ENCODE measurements at regions not wholly inside any gene's neighbourhood (a gene's known extent, or its start where the extent isn't known, plus 50 kb on each side); places are given as distances from the start of the nearest gene placed in this dataset.

GRCh38 chr1:88394958-88395357 is 289.1 kb upstream of the PKN2 start:
- DNase-seq (ENCODE audit: low spot score): no peak

DNA sequence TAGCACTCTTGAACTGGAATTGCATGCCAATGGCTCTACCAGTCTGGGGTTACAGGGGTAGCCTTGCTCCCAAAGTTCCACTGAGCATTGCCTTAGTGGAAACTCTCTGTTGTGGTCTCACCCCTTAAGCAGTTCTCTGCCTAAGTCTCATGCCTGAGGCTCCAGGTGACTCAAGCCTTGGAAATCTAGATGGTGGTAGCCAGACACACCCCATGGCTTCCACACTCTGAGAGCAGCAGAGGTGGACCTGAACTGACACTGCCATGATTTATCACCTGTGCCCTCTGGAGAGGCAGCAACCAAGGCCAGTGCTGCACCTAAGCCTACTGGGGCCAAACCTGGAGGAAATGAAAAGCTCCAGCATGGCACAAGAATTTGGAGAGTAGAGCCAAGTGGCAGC is 285.7 kb upstream of the PKN2 start:
- DNase-seq (ENCODE audit: low spot score): no peak

GRCh38 chr1:88399690-88400089 is 284.4 kb upstream of the PKN2 start:
- DNase-seq (ENCODE audit: low spot score): no peak

- DNase-seq (ENCODE audit: low spot score): no peak
Measured at GRCh38 chr1:88401313-88401712, 282.8 kb upstream of the PKN2 start.

- no peak for DNase-seq (ENCODE audit: low spot score)
Measured at GRCh38 chr1:88404582-88404981, 279.5 kb upstream of the PKN2 start.

DNA sequence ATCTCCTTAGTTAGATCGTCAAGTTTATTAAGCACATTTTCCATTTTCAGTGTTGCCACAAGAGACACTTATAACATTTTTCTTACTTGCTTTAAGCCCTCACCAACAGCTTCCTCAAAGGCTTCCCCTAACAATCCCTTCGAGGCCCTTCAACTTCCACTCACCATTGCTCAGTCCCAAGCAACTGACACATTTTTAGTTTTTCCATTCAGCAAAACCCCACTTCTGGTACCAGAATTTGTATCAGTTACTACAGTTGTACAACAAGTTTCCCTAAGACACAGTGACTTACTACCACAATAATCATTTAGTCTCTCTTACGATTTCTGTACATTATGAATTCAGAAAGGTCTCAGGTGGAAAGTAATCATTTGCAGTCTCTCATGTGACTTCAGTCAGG is 276.8 kb upstream of the PKN2 start:
- no peak for DNase-seq (ENCODE audit: low spot score)

- DNase-seq (ENCODE audit: low spot score): no peak
Measured at GRCh38 chr1:88421997-88422396, 262.1 kb upstream of the PKN2 start.

DNA sequence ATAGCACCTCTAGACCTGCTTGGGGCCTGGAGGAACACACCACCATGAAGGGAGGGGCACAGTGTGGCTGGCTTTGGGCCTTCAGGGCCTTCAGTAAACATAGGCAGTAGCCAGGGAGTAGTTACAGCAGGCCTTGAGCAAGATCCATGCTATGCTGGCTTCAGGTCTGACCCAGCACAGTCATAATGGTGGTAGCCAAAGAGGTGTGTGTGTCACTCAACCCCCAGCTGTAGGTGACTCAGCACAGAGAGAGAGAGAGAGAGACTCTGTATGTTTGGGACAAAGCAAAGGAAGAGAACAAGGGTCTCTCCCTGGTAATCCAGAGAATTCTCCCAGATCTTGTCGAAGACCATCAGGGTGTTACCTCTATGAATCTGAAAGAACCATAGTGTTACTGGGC is 250.5 kb upstream of the PKN2 start:
- no peak for DNase-seq (ENCODE audit: low spot score)

- no peak for DNase-seq (ENCODE audit: low spot score)
Measured at GRCh38 chr1:88434836-88435235, 249.2 kb upstream of the PKN2 start.

- no peak for DNase-seq (ENCODE audit: low spot score)
Measured at GRCh38 chr1:88441022-88441421, 243.1 kb upstream of the PKN2 start.

GRCh38 chr1:88451856-88452255 is 232.2 kb upstream of the PKN2 start:
- no peak for DNase-seq (ENCODE audit: low spot score)

- no peak for DNase-seq (ENCODE audit: low spot score)
Measured at GRCh38 chr1:88453295-88453694, 230.8 kb upstream of the PKN2 start.

GRCh38 chr1:88454781-88455180 is 229.3 kb upstream of the PKN2 start:
- no peak for DNase-seq (ENCODE audit: low spot score)

DNA sequence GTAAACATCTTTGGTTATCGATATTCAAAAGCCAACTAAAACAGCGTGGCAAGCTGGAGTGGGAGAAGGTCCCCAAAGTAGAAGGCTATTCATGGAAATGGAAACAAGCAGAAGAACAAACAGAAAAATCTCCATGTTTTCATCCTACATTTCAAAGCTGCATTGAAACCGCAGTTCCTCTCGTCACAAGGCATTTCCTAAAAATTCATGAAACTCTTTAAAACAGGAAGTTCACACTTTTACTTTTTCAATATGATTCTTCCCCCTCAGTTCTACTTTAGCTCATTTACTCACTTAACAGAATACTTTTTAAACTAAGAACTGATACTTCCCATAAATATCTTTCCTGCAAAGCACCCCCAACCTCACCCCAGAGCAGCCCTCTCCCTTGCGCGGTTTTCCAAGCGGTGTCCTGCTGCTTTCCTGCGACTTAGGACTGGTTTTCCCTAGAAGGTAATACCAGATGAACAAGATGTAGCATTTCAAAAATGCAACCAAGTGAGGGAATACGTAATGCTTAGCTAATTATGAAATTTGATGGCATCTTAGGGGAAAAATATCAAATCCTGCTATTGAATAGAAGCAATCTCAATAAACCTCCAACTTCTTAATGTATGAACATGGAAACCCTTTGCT is 228.3 kb upstream of the PKN2 start:
- DNase-seq (ENCODE audit: low spot score): no peak

DNA sequence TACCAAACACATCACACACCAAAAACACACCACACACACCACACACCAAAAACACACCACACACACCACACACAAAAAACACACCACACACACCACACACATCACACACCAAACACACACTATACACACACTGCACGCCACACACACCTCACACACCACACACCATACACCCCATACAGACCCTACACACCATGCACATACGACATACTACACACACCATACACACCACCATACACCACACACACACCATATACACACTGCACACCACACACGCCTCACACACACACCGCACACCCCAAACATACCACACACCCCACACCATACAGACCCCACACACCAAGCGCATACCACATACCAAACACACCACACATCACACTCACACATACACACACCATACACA is 226.9 kb upstream of the PKN2 start:
- DNase-seq (ENCODE audit: low spot score): no peak

DNA sequence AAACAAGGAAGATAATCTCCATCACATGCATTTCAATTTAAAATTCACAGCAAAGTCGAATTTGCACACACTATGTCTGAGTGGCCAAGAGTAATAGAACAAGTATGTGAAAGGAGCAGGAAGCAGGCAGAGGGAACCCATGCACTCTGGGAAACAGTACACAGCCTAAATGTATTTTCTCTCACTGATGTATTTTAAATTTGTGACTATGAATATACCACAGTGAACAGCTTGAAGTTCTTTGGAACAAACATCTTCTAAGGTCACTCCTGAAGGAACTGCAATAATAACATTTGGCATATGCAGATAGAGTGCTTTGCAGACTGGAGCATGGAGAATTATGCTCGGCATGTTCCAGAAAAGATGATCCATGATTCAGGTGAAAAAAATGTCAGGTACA is 223.1 kb upstream of the PKN2 start:
- no peak for DNase-seq (ENCODE audit: low spot score)

DNA sequence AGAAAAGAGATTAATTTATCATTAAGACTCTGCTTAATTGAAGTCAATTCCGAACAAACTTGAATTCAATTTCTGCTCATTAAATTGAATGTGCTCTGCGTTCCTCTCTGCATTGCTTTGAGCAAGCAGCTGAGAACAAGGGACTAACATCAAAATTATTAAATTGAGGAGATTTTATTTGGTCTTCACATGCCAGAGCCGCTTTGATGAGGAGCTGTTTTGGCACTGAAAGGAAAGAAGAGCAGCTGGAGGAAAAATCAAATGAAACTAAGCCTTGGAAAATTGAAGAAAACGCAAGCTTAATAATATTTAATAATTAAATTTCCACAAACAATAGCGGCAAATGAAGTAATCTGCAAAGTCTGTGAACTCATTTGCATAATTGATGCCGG is 222.0 kb upstream of the PKN2 start:
- DNase-seq (ENCODE audit: low spot score): no peak

- DNase-seq (ENCODE audit: low spot score): no peak
Measured at GRCh38 chr1:88462488-88463261, 221.4 kb upstream of the PKN2 start.

- DNase-seq (ENCODE audit: low spot score): no peak
Measured at GRCh38 chr1:88463401-88463985, 220.6 kb upstream of the PKN2 start.

- DNase-seq (ENCODE audit: low spot score): no peak
Measured at GRCh38 chr1:88466011-88466410, 218.1 kb upstream of the PKN2 start.

GRCh38 chr1:88466899-88467580 is 217.0 kb upstream of the PKN2 start:
- no peak for DNase-seq (ENCODE audit: low spot score)

DNA sequence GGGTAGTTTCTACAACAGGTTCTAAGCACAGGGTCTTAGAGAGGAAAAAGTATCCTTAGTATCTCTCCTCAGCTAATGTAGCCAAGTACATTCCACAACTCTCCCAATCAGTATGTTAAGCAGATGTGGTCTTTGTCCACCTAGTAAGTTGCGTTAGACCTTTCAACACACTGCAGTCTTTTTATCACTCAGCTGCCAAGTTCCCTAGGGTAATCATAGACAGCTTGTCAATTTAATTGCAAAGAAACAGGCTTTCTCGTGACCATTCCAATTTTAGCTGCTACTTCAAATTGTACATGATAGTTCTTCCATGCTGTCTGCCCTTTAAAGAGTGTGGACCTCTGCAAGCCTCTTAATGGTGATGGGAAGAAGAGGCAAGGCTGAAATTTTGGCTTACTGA is 211.8 kb upstream of the PKN2 start:
- DNase-seq (ENCODE audit: low spot score): no peak

DNA sequence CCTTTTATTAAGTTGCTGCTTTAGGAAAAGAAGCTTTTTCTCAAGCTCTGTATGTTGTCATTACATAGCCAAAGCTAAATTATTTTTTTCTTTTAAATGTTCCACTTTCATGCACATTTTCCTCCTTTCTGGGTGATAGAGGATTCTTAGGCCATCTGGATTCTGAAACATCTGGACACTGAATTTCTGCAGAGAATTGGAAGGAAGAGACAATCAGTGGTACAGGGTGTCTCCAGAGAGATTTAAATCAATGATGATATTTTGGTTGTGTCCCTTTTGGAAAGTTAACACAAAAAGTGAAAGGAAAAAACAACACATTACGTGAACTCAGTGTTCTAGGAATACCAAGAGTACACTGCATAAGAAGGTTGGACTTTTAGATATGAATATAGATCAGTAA is 211.4 kb upstream of the PKN2 start:
- DNase-seq (ENCODE audit: low spot score): no peak
